ENCODE measurements at regions not wholly inside any gene's neighbourhood (a gene's known extent, or its start where the extent isn't known, plus 50 kb on each side); places are given as distances from the start of the nearest gene placed in this dataset.

DNA sequence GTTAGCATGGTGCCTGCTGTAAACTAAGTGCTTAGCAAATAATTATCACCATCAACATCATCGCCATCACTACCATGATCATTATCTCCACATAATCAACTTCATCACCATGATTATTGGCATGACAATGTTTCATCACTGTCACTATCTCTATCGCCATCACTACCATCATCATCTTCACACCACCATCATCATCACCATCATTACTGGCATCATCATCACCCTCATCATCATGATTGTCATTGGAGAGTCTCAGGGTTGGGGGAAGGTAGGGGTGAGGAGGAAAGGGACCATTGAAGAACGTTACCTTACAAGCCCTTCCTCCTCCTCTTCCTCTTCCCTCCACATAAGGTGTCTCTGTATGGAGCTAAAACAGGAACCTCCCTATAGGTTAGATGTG is 54.9 kb upstream of the GPR26 start:
- in situ Hi-C loops (cut with MboI; ENCODE audit: low pct_unique_long_range_greater_than_20kb, low sequenced_read_pairs, unreplicated experiment) = no loop called here
- no peak for DNase-seq (ENCODE audit: low spot score)

DNA sequence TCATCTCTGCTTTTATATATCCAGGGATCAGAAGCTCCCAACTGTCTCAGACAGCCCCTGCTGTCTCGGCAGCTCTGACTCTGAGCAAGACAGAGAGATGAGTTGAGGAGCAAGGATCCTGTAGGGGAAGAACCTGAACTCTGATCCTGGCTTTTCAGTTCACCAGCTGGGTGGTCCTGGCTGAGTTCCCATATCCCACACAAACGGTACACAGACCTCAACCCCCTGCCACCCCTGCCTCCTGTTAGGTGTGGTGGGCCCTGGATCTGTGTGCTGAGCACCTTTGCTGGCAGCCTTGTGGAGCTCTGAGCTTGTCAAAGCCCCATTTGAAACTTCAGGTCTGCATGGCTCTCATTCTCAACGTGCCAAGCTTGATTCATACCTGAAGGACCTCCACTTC is 54.3 kb upstream of the GPR26 start:
- DNase-seq (ENCODE audit: low spot score) = no peak
- TF ChIP-seq, protein P1, sequence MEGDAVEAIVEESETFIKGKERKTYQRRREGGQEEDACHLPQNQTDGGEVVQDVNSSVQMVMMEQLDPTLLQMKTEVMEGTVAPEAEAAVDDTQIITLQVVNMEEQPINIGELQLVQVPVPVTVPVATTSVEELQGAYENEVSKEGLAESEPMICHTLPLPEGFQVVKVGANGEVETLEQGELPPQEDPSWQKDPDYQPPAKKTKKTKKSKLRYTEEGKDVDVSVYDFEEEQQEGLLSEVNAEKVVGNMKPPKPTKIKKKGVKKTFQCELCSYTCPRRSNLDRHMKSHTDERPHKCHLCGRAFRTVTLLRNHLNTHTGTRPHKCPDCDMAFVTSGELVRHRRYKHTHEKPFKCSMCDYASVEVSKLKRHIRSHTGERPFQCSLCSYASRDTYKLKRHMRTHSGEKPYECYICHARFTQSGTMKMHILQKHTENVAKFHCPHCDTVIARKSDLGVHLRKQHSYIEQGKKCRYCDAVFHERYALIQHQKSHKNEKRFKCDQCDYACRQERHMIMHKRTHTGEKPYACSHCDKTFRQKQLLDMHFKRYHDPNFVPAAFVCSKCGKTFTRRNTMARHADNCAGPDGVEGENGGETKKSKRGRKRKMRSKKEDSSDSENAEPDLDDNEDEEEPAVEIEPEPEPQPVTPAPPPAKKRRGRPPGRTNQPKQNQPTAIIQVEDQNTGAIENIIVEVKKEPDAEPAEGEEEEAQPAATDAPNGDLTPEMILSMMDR (IDR thresholded peaks at IDR 0.05; ENCODE audit: extremely low read depth, insufficient read depth, missing control alignments) = no peak
- in situ Hi-C loops (cut with MboI; ENCODE audit: low pct_unique_long_range_greater_than_20kb, low sequenced_read_pairs, unreplicated experiment) = no loop called here

More for the DNA sequence above, 54.9 kb upstream of the GPR26 start:
- TF ChIP-seq, protein P1 (IDR thresholded peaks at IDR 0.05; ENCODE audit: extremely low read depth, insufficient read depth, missing control alignments) = no peak

DNA sequence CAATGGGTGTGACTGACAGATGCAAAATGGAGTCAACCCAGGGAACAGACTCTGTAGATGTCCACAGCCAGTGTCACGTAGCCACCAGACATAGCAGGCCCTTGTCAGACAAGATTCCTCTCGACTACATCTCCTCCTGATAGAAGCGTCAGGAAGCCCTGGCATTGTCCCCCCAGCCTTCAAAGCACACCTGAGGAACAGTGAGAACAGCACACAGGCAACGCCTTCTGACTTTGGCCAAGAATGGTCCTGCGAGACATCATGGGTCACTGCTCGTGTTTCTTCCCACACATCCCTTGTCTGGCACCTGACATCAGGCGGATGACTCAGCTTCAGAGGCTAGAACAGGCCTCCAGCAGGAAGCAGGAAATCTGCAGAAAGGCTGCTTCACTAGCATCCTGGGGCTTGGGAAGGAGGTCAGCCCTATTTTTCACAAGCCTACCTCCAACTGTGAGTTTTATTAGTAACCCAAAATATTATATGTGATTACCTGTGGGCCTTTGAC is 52.8 kb upstream of the GPR26 start:
- in situ Hi-C loops (cut with MboI; ENCODE audit: low pct_unique_long_range_greater_than_20kb, low sequenced_read_pairs, unreplicated experiment) = no loop called here
- no peak for DNase-seq (ENCODE audit: low spot score)
- TF ChIP-seq, protein P1 (IDR thresholded peaks at IDR 0.05; ENCODE audit: extremely low read depth, insufficient read depth, missing control alignments) = no peak

DNA sequence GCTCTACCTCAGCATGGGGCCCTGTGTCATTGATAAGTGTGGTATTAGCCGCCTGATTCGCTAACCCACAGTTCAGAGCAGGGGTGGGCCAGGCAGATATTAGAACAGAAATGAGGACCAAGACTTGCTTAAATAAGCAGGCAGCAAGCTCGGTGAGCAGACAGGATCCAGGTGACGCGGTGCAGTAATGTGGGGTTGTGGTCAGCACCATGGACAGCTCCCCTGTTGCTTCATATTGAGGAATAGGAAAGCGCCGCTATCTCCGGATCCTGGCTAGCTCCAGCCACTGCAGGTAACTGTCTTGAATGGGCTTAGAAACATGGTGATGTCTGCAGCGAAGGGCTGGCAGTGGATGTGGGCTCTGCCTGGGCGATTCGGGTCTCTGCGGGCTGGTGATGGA is 51.3 kb upstream of the GPR26 start:
- in situ Hi-C loops (cut with MboI; ENCODE audit: low pct_unique_long_range_greater_than_20kb, low sequenced_read_pairs, unreplicated experiment) = no loop called here
- DNase-seq (ENCODE audit: low spot score) = peak; percentile 41
- TF ChIP-seq, protein P1 (IDR thresholded peaks at IDR 0.05; ENCODE audit: extremely low read depth, insufficient read depth, missing control alignments) = no peak
